Thoracic aorta (tissue), 2 donors: ENCODE measurements at regions not wholly inside any gene's neighbourhood (a gene's known extent, or its start where the extent isn't known, plus 50 kb on each side); places are given as distances from the start of the nearest gene placed in this dataset.

Experiments used
- ATAC-seq: fragments of 150-250 bp; one replicate; pipeline ENCODE4 v1.8.0; 2017; ENCODE audit warnings: low read depth; ENCODE audit not compliant: insufficient number of reproducible peaks, low FRiP score
- DNase-seq: peaks from one replicate; pipeline ENCODE4 v3.0.0-alpha.2; 2020; ENCODE audit warnings: low spot score
- H3K27ac ChIP-seq, 2 donors: fragments of 200-600 bp; sonication (generic); 1 replicate in 1 of 2; 2 replicates in 1 of 2; pipeline ENCODE4 v1.5.1; 2016; ENCODE audit warnings: mild to moderate bottlenecking in 2 of 2, moderate library complexity in 2 of 2
- H3K27me3 ChIP-seq: fragments of 200-600 bp; sonication (generic); replicated peaks from 2 replicates; pipeline ENCODE4 v1.6.0; 2016; ENCODE audit warnings: mild to moderate bottlenecking; ENCODE audit not compliant: insufficient read depth
- H3K36me3 ChIP-seq: fragments of 200-600 bp; sonication (generic); one replicate; pipeline ENCODE4 v1.5.1; 2016
- H3K4me1 ChIP-seq, 2 donors: fragments of 200-600 bp; sonication (generic); 1 replicate in 1 of 2; 2 replicates in 1 of 2; pipeline versions ENCODE4 v1.5.1 to v1.6.0; 2016; ENCODE audit warnings: low read depth in 2 of 2, mild to moderate bottlenecking in 1 of 2; ENCODE audit not compliant: control insufficient read depth in 1 of 2
- H3K4me3 ChIP-seq: fragments of 200-600 bp; sonication (generic); 2 replicates; pipeline ENCODE4 v1.5.1; 2016; ENCODE audit warnings: mild to moderate bottlenecking
- H3K9me3 ChIP-seq: fragments of 200-600 bp; sonication (generic); 2 replicates; pipeline ENCODE4 v1.5.1; 2016
- CTCF ChIP-seq: fragments of 200-600 bp; sonication (generic); IDR thresholded peaks from one replicate; pipeline ENCODE4 v1.5.1; 2019; ENCODE audit warnings: antibody characterized with exemption

DNA sequence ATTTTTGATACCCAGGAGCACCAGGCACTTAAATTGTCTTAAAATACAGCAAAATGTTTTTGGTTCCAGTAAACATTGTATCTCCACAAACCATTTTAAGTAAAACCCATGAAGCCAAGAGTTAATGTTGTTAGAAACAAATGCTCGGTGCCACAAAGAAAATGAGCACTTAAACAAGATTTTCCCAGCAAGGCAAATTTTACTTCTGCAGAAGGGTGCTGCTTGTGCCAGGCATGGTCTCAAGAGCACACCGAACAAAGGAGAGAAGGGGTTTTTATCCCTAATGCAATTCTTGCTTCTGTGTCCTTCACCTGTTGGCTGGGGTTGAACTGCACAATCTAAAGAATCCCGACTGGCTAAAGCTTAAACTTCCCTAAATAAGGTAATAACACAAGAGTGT is 286.7 kb downstream of the ADCYAP1 start:
- Histone ChIP-seq H3K36me3 (no peaks in the 10 kb centered on the region), H3K27me3 (no peaks in the 10 kb centered on the region), H3K4me3 (no peak overlapping the region), H3K4me1 (no peaks in the 10 kb centered on the region), H3K9me3 (peaks cover 5% of the 10 kb centered on the region), H3K27ac (no peak overlapping the region)
- DNase-seq = no peak
- ATAC-seq = no peak
- no peak for TF ChIP-seq CTCF

GRCh38 chr18:1213126-1213525 is 308.5 kb downstream of the ADCYAP1 start:
- Histone ChIP-seq H3K4me1 (no peaks in the 10 kb centered on the region), H3K9me3 (peaks cover 3% of the 10 kb centered on the region), H3K4me3 (no peak overlapping the region), H3K27me3 (no peaks in the 10 kb centered on the region), H3K36me3 (no peaks in the 10 kb centered on the region), H3K27ac (no peak overlapping the region)
- ATAC-seq (no peak), DNase-seq (no peak)
- no peak for TF ChIP-seq CTCF

- Histone ChIP-seq H3K9me3 (no peaks in the 10 kb centered on the region), H3K27me3 (no peaks in the 10 kb centered on the region), H3K4me1 (no peaks in the 10 kb centered on the region), H3K4me3 (no peak overlapping the region), H3K36me3 (no peaks in the 10 kb centered on the region), H3K27ac (no peak overlapping the region)
- no peak for DNase-seq
- no peak for ATAC-seq
- no peak for TF ChIP-seq CTCF
Observed at GRCh38 chr18:1222880-1223279, 318.2 kb downstream of the ADCYAP1 start.

- no peak for TF ChIP-seq CTCF
- Histone ChIP-seq H3K4me3 (no peak overlapping the region), H3K27me3 (no peaks in the 10 kb centered on the region), H3K27ac (no peak overlapping the region), H3K4me1 (no peaks in the 10 kb centered on the region), H3K9me3 (peaks cover 2% of the 10 kb centered on the region), H3K36me3 (no peaks in the 10 kb centered on the region)
- no peak for DNase-seq
- no peak for ATAC-seq
Observed at GRCh38 chr18:1227025-1227424, 322.4 kb downstream of the ADCYAP1 start.

DNA sequence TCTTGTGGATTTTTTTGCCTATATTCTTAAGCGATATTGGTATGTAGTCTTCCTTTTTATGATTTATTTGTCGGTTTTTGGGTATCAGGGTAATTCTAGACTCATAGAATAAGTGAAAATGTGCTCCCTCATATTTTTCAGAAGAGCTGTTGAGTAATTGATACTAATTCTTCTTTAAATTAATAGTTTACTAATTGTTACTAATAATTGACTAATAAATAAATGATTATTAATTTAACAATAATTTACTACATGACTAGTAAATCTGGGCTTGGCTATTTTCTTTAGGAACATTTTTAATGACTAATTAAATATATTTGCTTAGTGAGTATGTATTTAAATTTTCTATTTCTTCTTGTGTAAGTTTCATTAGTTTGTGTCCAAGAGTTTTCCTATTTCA is 325.0 kb downstream of the ADCYAP1 start:
- no peak for TF ChIP-seq CTCF
- no peak overlapping the region for H3K27ac ChIP-seq
- ATAC-seq (no peak), DNase-seq (no peak)
- no peaks in the 10 kb centered on the region for H3K36me3 ChIP-seq
- no peak overlapping the region for H3K4me3 ChIP-seq
- H3K9me3 ChIP-seq = peaks cover 14% of the 10 kb centered on the region
- H3K4me1 ChIP-seq = no peaks in the 10 kb centered on the region
- H3K27me3 ChIP-seq = no peaks in the 10 kb centered on the region
